Activated CD4-positive, alpha-beta T cell treated with anti-CD3 and anti-CD28 coated beads, Interleukin-2, amount 50 U/mL, for 1 hour (primary cell): ENCODE measurements at regions not wholly inside any gene's neighbourhood (a gene's known extent, or its start where the extent isn't known, plus 50 kb on each side); places are given as distances from the start of the nearest gene placed in this dataset.

Source experiments
- DNase-seq: peaks from one replicate; pipeline ENCODE4 v3.0.0-alpha.2; 2020

DNA sequence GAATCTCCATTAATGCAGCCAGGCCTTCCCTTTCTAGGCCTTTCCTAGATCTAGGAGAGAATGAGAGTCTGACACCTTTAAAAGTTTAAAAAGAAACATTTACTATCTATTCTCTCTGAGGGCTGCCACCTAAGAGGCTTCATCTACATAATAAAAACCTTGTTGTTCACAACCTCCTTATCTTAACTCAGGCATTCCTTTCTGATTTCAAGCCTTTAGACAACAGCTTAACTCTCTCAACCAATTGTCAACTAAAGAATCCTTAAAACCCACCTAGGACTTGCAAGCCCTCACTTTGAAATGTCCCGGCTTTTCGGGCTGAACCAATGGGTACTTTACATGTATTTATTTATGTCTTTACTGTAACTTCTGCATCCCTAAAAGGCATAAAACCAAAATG is 64.3 kb upstream of the RET start:
- DNase-seq = no peak

DNA sequence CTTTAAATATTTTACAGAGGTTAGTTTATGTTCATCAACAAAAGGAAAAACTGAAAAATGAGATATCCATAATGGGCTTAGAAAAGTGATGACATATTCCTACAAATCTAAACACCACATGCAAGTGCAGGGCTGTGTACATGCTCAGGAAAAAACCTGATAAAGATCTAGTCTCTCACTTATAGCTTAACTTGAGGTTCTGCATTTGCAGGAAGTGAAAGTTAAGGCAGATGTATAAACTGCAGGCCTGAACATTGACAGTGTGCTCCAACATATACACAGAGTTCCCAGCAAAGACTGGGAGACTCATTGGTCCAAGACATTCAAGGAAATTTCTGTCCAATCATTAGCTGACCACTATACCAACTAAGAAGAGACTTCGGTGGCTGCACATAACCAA is 63.8 kb upstream of the RET start:
- no peak for DNase-seq

DNA sequence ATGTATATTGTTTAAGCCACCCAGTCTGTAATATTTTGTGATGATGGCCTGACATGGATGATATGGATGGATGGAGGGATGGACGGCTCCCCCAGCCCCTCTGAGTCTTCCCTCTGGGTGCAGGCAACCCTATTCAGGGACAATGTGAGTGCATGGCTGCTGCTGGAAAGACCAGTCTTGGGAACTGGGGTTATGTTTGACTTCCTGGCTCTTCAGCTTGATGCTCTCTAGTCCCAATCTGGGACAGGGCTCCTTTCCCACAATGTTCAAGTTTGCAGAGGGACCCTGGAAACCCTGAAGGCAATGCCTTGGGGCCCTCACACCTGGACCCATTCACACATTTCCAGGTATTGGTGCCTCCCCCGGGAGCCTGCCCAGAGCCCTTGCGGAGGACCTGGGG is 52.3 kb upstream of the RET start:
- no peak for DNase-seq

DNA sequence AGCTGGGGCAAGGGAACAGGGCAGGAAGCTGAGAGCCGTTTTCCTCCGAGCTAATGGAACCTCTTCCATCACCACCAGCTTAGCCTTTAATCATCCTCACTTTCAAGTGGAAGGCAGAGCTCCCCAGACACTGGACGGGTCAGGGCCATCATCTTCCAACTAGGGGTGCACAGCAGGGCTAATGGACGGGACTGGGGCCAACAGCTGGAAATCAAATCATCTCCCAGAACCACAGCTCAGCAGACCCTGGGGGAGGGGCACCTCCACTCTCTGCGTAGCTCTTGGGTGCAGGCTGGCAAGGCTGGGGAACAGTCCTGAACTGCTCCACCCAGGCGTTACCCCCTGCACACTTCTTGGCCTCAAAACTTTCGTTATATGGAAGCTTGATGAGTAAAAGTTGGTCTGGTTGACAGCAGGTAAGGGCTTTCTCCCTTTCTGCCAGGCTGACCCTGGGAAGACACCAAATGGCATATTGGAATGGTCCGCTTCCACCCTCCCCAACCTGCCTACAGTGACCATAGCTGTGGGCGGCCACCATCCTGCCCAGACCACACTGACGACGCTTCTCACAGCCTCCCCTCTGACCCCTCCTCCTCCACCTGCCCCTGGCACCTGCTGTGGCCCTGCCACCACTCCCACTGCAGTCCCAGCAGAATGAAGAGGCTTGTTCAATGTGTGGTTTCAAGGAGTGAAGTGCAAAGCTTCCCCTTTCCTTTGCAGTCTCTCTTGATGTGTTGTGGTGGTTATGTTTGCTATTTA is 51.7 kb upstream of the RET start:
- DNase-seq = no peak

DNA sequence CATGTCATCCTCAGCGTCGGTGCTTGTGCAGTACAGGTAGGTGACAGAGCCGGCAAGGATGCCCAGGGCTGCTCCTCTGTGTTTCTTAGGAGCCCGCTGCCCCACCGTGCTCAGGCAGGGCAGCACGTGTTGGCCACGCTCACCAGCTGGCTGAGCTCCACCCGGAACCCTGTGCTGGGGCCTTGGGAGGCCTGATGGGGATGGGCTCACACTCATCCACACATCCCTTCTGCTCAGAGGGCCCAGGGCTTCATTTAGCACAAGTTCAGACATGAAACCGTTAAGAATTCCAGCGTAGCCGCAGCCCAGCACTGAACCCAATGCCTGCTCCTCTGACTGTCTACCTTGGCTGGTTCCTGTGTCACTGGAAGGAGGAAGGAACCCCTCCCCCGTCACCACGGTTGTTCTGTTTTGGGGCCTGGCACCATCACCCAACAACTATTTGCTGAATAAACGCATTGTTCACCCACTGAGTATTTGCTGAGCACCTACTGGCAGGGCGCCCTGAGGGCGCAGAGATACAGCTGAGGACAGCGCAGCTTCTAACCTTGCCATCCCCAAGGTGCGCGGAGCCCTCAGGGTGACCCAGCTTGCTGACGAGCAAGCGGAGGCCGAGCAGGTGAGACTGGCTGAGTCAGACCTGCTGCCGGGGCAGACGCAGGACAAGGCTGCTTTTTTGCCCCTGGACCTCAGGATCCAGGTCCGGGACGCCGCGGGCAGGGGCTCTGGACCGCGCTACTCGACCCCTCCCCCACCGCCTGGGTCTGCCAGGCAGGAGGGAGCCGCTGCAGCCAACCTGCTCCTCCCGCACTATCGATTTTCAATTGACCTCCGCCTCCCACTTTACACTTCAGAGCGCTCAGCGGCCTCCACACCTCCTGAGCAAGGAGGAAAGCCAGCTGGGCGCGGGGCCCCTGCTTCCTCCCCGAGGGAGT is 50.6 kb upstream of the RET start:
- DNase-seq = no peak
